GM18498 (cell line): ENCODE measurements at regions not wholly inside any gene's neighbourhood (a gene's known extent, or its start where the extent isn't known, plus 50 kb on each side); places are given as distances from the start of the nearest gene placed in this dataset.
"Not testable (repeated sequence)": the region's sequence is repeated elsewhere in the genome, so short reads cannot be mapped to it uniquely, and the experiment has no call there.

Experiments used
- ATAC-seq: cut with Tn5 transposase; IDR thresholded peaks from one replicate; pipeline ENCODE4 v1.9.1; 2021; ENCODE audit warnings: mild to moderate bottlenecking, moderate library complexity; ENCODE audit not compliant: unreplicated experiment

- ATAC-seq = no peak
Measured at GRCh38 chr7:66571568-66571967, 57.1 kb upstream of the KCTD7 start.

GRCh38 chr7:66573782-66574495 lies 54.7 kb upstream of the KCTD7 start:
- ATAC-seq = not testable (repeated sequence)

GRCh38 chr7:66574768-66575167 lies 53.9 kb upstream of the KCTD7 start:
- not testable (repeated sequence) for ATAC-seq

- no peak for ATAC-seq
Measured at GRCh38 chr7:66575398-66575797, 53.3 kb upstream of the KCTD7 start.

- no peak for ATAC-seq
Measured at GRCh38 chr7:66576646-66577045, 52.0 kb upstream of the KCTD7 start.
